H1 (cell line): ENCODE measurements at regions not wholly inside any gene's neighbourhood (a gene's known extent, or its start where the extent isn't known, plus 50 kb on each side); places are given as distances from the start of the nearest gene placed in this dataset.
A peak's percentile ranks its signal among the peaks of the same experiment; 100 is the strongest.

Source experiments
- CTCF ChIA-PET: fragments of 300-600 bp; sonication (Branson Sonifier 250); formaldehyde crosslinking; loops from one replicate; lab custom pipeline; 2021; ENCODE audit not compliant: partially characterized antibody; lab: Charles Lee
- POLR2A ChIA-PET: fragments of 300-600 bp; sonication (Branson Sonifier 250); formaldehyde crosslinking; loops from one replicate; lab custom pipeline; 2021; ENCODE audit warnings: inconsistent platforms; ENCODE audit not compliant: partially characterized antibody; lab: Charles Lee
- DNase-seq, 2 experiments: peaks; one replicate each; pipeline versions ENCODE4 v3.0.0 to v3.0.0-alpha.2; 2010 to 2022; ENCODE audit warnings: low spot score in 2 of 2, low read depth in 1 of 2, mixed read lengths in 1 of 2
- FAIRE-seq: peaks from 2 replicates; lab custom pipeline; 2011; peaks lifted over from hg19 to GRCh38; lab: Jason Lieb, UNC
- H2AFZ ChIP-seq: 2 replicates; pipeline ENCODE4 v1.8.1; 2012; ENCODE audit warnings: low read length, inconsistent platforms
- H2AK5ac ChIP-seq: 2 replicates; pipeline ENCODE4 v1.6.1; 2013; ENCODE audit warnings: low read depth, low read length
- H2BK120ac ChIP-seq: replicated peaks from 2 replicates; pipeline ENCODE3; 2013; ENCODE audit warnings: low read depth, low read length, inconsistent platforms
- H2BK12ac ChIP-seq: 2 replicates; pipeline ENCODE4 v1.6.1; 2013; ENCODE audit warnings: low read depth, low read length
- H2BK15ac ChIP-seq: 2 replicates; pipeline ENCODE4 v1.6.1; 2013; ENCODE audit warnings: low read length
- H2BK20ac ChIP-seq: 2 replicates; pipeline ENCODE4 v1.6.1; 2013; ENCODE audit warnings: low read length
- H2BK5ac ChIP-seq: 2 replicates; pipeline ENCODE4 v1.6.1; 2013; ENCODE audit warnings: low read depth, low read length
- H3K14ac ChIP-seq: 2 replicates; pipeline ENCODE4 v1.6.1; 2013; ENCODE audit warnings: inconsistent platforms; ENCODE audit not compliant: insufficient read length
- H3K18ac ChIP-seq: 2 replicates; pipeline ENCODE4 v1.6.1; 2013; ENCODE audit warnings: low read length; ENCODE audit errors: extremely low read depth
- H3K23ac ChIP-seq: 2 replicates; pipeline ENCODE4 v1.6.1; 2013; ENCODE audit warnings: inconsistent platforms; ENCODE audit not compliant: insufficient read length
- H3K23me2 ChIP-seq: 2 replicates; pipeline ENCODE4 v1.6.1; 2013; ENCODE audit warnings: low read depth, low read length
- H3K27ac ChIP-seq: 2 replicates; pipeline ENCODE4 v1.6.1; 2011; ENCODE audit warnings: low read depth, low read length, inconsistent platforms
- H3K27me3 ChIP-seq, 4 experiments: replicated peaks in 1 of 4; 1 replicate in 1 of 4; 2 replicates in 3 of 4; pipeline versions ENCODE4 v1.6.1 to v1.8.1; 2011 to 2013; ENCODE audit warnings: low read length in 3 of 4, mild to moderate bottlenecking in 3 of 4, inconsistent platforms in 2 of 4, mixed read lengths in 2 of 4, moderate library complexity in 1 of 4; ENCODE audit not compliant: control insufficient read depth in 3 of 4, insufficient read depth in 3 of 4; ENCODE audit errors: extremely low read depth in 1 of 4
- H3K36me3 ChIP-seq, 4 experiments: 2 replicates each; pipeline versions ENCODE4 v1.6.1 to v1.8.1; 2011 to 2013; ENCODE audit warnings: mild to moderate bottlenecking in 4 of 4, low read length in 3 of 4, moderate library complexity in 2 of 4, control low read depth in 1 of 4, inconsistent platforms in 1 of 4; ENCODE audit not compliant: insufficient read depth in 4 of 4, control insufficient read depth in 2 of 4
- H3K4ac ChIP-seq: replicated peaks from 2 replicates; pipeline ENCODE3; 2013; ENCODE audit warnings: low read length, low read depth, mixed read lengths, inconsistent platforms; ENCODE audit not compliant: insufficient read length
- H3K4me1 ChIP-seq, 4 experiments: replicated peaks in 1 of 4; 1 replicate in 1 of 4; 2 replicates in 3 of 4; pipeline versions ENCODE4 v1.6.1 to v1.8.1; 2011 to 2013; ENCODE audit warnings: low read length in 3 of 4, inconsistent platforms in 2 of 4, mixed read lengths in 1 of 4; ENCODE audit not compliant: insufficient read depth in 4 of 4, control insufficient read depth in 3 of 4
- H3K4me2 ChIP-seq, 2 experiments: 2 replicates each; pipeline versions ENCODE4 v1.6.1 to v1.8.1; 2011 to 2013; ENCODE audit warnings: low read depth in 2 of 2, low read length in 2 of 2, control low read depth in 1 of 2, inconsistent platforms in 1 of 2, mild to moderate bottlenecking in 1 of 2; ENCODE audit not compliant: insufficient read depth in 1 of 2
- H3K4me3 ChIP-seq, 4 experiments: fragments of 200-600, 300-600 bp in 1 of 4; sonication (generic), shearing (Covaris generic), sonication (Bioruptor Twin) in 1 of 4; 2 replicates each; pipeline versions ENCODE4 v1.5.1 to v1.8.1; 2011 to 2016; ENCODE audit warnings: low read length in 4 of 4, low read depth in 3 of 4, control low read depth in 2 of 4, inconsistent platforms in 2 of 4, mild to moderate bottlenecking in 2 of 4, mixed read lengths in 1 of 4, moderate library complexity in 1 of 4; ENCODE audit not compliant: insufficient read depth in 2 of 4; ENCODE audit errors: extremely low read depth in 1 of 4
- H3K56ac ChIP-seq: replicated peaks from 2 replicates; pipeline ENCODE3; 2013; ENCODE audit warnings: low read depth, mild to moderate bottlenecking, mixed read lengths, low read length, inconsistent platforms; ENCODE audit not compliant: insufficient read length
- H3K79me1 ChIP-seq: 2 replicates; pipeline ENCODE4 v1.6.1; 2013; ENCODE audit warnings: low read depth, low read length, control low read depth
- H3K79me2 ChIP-seq, 2 experiments: 2 replicates each; pipeline versions ENCODE4 v1.6.1 to v1.8.1; 2012 to 2013; ENCODE audit warnings: low read length in 2 of 2, mild to moderate bottlenecking in 2 of 2, inconsistent platforms in 1 of 2; ENCODE audit not compliant: insufficient read depth in 2 of 2, control insufficient read depth in 1 of 2
- H3K9ac ChIP-seq, 4 experiments: replicated peaks in 1 of 4; 1 replicate in 1 of 4; 2 replicates in 3 of 4; pipeline versions ENCODE4 v1.6.1 to v1.8.1; 2011 to 2013; ENCODE audit warnings: low read depth in 3 of 4, low read length in 3 of 4, control low read depth in 2 of 4, mild to moderate bottlenecking in 2 of 4, moderate library complexity in 2 of 4, inconsistent platforms in 1 of 4; ENCODE audit errors: extremely low read depth in 1 of 4
- H3K9me3 ChIP-seq, 2 experiments: 2 replicates each; pipeline versions ENCODE4 v1.6.1 to v1.8.1; 2012 to 2013; ENCODE audit warnings: mild to moderate bottlenecking in 2 of 2, moderate library complexity in 2 of 2, control low read depth in 1 of 2, inconsistent platforms in 1 of 2, low read depth in 1 of 2, low read length in 1 of 2, mixed read lengths in 1 of 2; ENCODE audit not compliant: insufficient read depth in 2 of 2
- H4K20me1 ChIP-seq, 2 experiments: replicated peaks in 1 of 2; 2 replicates each; pipeline versions ENCODE3 to v1.8.1; 2011 to 2013; ENCODE audit warnings: inconsistent platforms in 2 of 2, low read length in 2 of 2, mild to moderate bottlenecking in 1 of 2; ENCODE audit not compliant: insufficient read depth in 2 of 2, control insufficient read depth in 1 of 2
- H4K5ac ChIP-seq: 2 replicates; pipeline ENCODE4 v1.6.1; 2013; ENCODE audit warnings: low read length, low read depth, mixed read lengths, inconsistent platforms; ENCODE audit not compliant: insufficient read length
- H4K8ac ChIP-seq: 2 replicates; pipeline ENCODE4 v1.8.0; 2013; ENCODE audit warnings: mild to moderate bottlenecking, moderate library complexity, low read length, inconsistent platforms; ENCODE audit not compliant: insufficient read depth; ENCODE audit errors: extremely low read depth
- H4K91ac ChIP-seq: replicated peaks from 2 replicates; pipeline ENCODE3; 2013; ENCODE audit warnings: low read length, mixed read lengths, inconsistent platforms; ENCODE audit not compliant: insufficient read length
- BACH1 ChIP-seq: IDR thresholded peaks from 2 replicates; pipeline ENCODE4 v1.6.1; 2012; ENCODE audit warnings: low read length, improper control_type of control experiment
- BRCA1 ChIP-seq: IDR thresholded peaks from 2 replicates; pipeline ENCODE4 v1.6.1; 2012; ENCODE audit warnings: low read depth, low read length, improper control_type of control experiment
- CTCF ChIP-seq, 3 experiments: IDR thresholded peaks; 1 replicate in 2 of 3; 2 replicates in 1 of 3; pipeline versions ENCODE4 v1.5.1 to v1.6.1; 2011; ENCODE audit warnings: low read length in 3 of 3, mild to moderate bottlenecking in 3 of 3, inconsistent platforms in 2 of 3, low read depth in 1 of 3, moderate library complexity in 1 of 3; ENCODE audit not compliant: insufficient read depth in 1 of 3; ENCODE audit errors: control extremely low read depth in 1 of 3
- SP2 ChIP-seq: IDR thresholded peaks from 2 replicates; pipeline ENCODE4 v1.6.1; 2012; ENCODE audit warnings: mild to moderate bottlenecking, low read length, inconsistent platforms
- WGBS, 2 experiments: shearing (Covaris generic) in 1 of 2; methylation state at CpG; one replicate each; pipeline versions ENCODE4 v1.1.6 to v1.1.7; 2013 to 2015; ENCODE audit warnings: low lambda C conversion rate in 2 of 2, mixed read lengths in 2 of 2, inconsistent platforms in 1 of 2, low coverage in 1 of 2, missing lambda C conversion rate in 1 of 2; ENCODE audit not compliant: insufficient replicate concordance in 2 of 2, insufficient coverage in 1 of 2, insufficient read length in 1 of 2; ENCODE audit errors: extremely low coverage in 1 of 2, missing lambda C conversion rate in 1 of 2; 5-methylcytosine and 5-hydroxymethylcytosine counted together

- H2BK12ac ChIP-seq: no peak overlapping the region
- no peaks in the 10 kb centered on the region for H3K23me2 ChIP-seq
- no peak overlapping the region for H4K8ac ChIP-seq
- no peak overlapping the region for H4K5ac ChIP-seq
- H2BK120ac ChIP-seq: no peak overlapping the region
- no peaks in the 10 kb centered on the region for H4K20me1 ChIP-seq
- H3K4me1 ChIP-seq: no peaks in the 10 kb centered on the region
- TF ChIP-seq BRCA1 (no peak), BACH1 (no peak), CTCF (IDR thresholded peaks at IDR 0.05; ENCODE audit: control extremely low read depth in 1 of 3, insufficient read depth in 1 of 3, low read depth in 1 of 3, low read length in 3 of 3) (no peak), SP2 (no peak)
- H3K4ac ChIP-seq: no peak overlapping the region
- H3K27ac ChIP-seq: no peak overlapping the region
- no peak overlapping the region for H3K23ac ChIP-seq
- H2BK20ac ChIP-seq: no peak overlapping the region
- H3K79me2 ChIP-seq: no peaks in the 10 kb centered on the region
- H3K9me3 ChIP-seq: no peaks in the 10 kb centered on the region
- H3K36me3 ChIP-seq: no peaks in the 10 kb centered on the region
- H3K18ac ChIP-seq: no peak overlapping the region
- H3K79me1 ChIP-seq: no peaks in the 10 kb centered on the region
- no peak for FAIRE-seq
- 0 out of 2 replicates have a peak overlapping the region, but pooled peaks have one; percentile 58 for H2AFZ ChIP-seq
- H2BK15ac ChIP-seq: no peak overlapping the region
- ChIA-PET POLR2A (no interaction called here), CTCF (no interaction called here)
- H2BK5ac ChIP-seq: no peak overlapping the region
- no peak for DNase-seq
- WGBS, 2 experiments: 91% methylated on average over 3 of the region's 3 CpGs; no CpG with 5 or more reads in 1 of the 2 experiments
- H3K27me3 ChIP-seq: no peaks in the 10 kb centered on the region
- no peak overlapping the region for H2AK5ac ChIP-seq
- H4K91ac ChIP-seq: no peak overlapping the region
- no peak overlapping the region for H3K14ac ChIP-seq
- H3K9ac ChIP-seq: no peak overlapping the region
- no peak overlapping the region for H3K56ac ChIP-seq
- H3K4me2 ChIP-seq: no peak overlapping the region
- H3K4me3 ChIP-seq: no peak overlapping the region
These were observed 214.0 kb upstream of the NOVA1 start for GRCh38 chr14:26811756-26812305.
